Neural cell (in vitro differentiated cells): ENCODE measurements at regions not wholly inside any gene's neighbourhood (a gene's known extent, or its start where the extent isn't known, plus 50 kb on each side); places are given as distances from the start of the nearest gene placed in this dataset.

Experiments
- H2AFZ ChIP-seq: fragments of 200-600, 300-800 bp; sonication (generic), shearing (Covaris generic); 2 replicates; pipeline ENCODE4 v1.6.0; 2014; ENCODE audit warnings: low read depth, mild to moderate bottlenecking, antibody characterized with exemption, low read length, moderate library complexity
- H3F3A ChIP-seq: fragments of 200-600 bp; shearing (Covaris generic); 2 replicates; pipeline ENCODE4 v1.6.1; 2016; ENCODE audit warnings: mild to moderate bottlenecking, moderate library complexity, mixed read lengths, antibody characterized with exemption, low read length; ENCODE audit not compliant: insufficient read depth, poor library complexity, severe bottlenecking
- H3K27ac ChIP-seq: fragments of 200-600, 300-800 bp; sonication (generic), shearing (Covaris generic); 2 replicates; pipeline ENCODE4 v1.5.1; 2014; ENCODE audit warnings: mild to moderate bottlenecking, low read length, moderate library complexity
- H3K27me3 ChIP-seq: fragments of 300-800, 200-600 bp; sonication (generic), shearing (Covaris generic); 2 replicates; pipeline ENCODE4 v1.6.0; 2014; ENCODE audit warnings: mild to moderate bottlenecking, low read depth, low read length, moderate library complexity; ENCODE audit not compliant: insufficient read depth
- H3K36me3 ChIP-seq: fragments of 300-800, 200-600 bp; sonication (generic), shearing (Covaris generic); 2 replicates; pipeline ENCODE4 v1.5.1; 2014; ENCODE audit warnings: mild to moderate bottlenecking, antibody characterized with exemption, low read length, moderate library complexity; ENCODE audit not compliant: insufficient read depth
- H3K4me2 ChIP-seq: fragments of 300-800, 200-600 bp; sonication (generic), shearing (Covaris generic); 2 replicates; pipeline ENCODE4 v1.6.0; 2014; ENCODE audit warnings: mild to moderate bottlenecking, low read length
- H3K4me3 ChIP-seq: fragments of 300-800, 200-600 bp; sonication (generic), shearing (Covaris generic); 2 replicates; pipeline ENCODE4 v1.5.1; 2014; ENCODE audit warnings: mild to moderate bottlenecking, low read length, moderate library complexity
- H3K79me2 ChIP-seq: fragments of 200-600 bp; shearing (Covaris generic); replicated peaks from 2 replicates; pipeline ENCODE4 v1.6.0; 2014; ENCODE audit warnings: mild to moderate bottlenecking, low read length, moderate library complexity; ENCODE audit not compliant: insufficient read depth
- H3K9ac ChIP-seq: fragments of 300-800, 200-600 bp; sonication (generic), shearing (Covaris generic); 2 replicates; pipeline ENCODE4 v1.6.1; 2016; ENCODE audit warnings: mild to moderate bottlenecking, low read length, mixed read lengths
- H3K9me2 ChIP-seq: fragments of 200-600 bp; shearing (Covaris generic); 2 replicates; pipeline ENCODE4 v1.6.1; 2016; ENCODE audit warnings: mild to moderate bottlenecking, low read length, mixed read lengths; ENCODE audit not compliant: insufficient read depth
- H3K9me3 ChIP-seq: fragments of 200-600, 300-800 bp; sonication (generic), shearing (Covaris generic); 2 replicates; pipeline ENCODE4 v1.6.1; 2016; ENCODE audit warnings: mild to moderate bottlenecking, mixed run types, low read length, moderate library complexity, mixed read lengths
- H4K20me1 ChIP-seq: fragments of 200-600 bp; shearing (Covaris generic); 2 replicates; pipeline ENCODE4 v1.6.1; 2016; ENCODE audit warnings: mild to moderate bottlenecking, mixed run types; ENCODE audit not compliant: insufficient read depth
- EP300 ChIP-seq: fragments of 450-650 bp; conservative IDR thresholded peaks from 2 replicates; pipeline ENCODE4 v1.6.1; 2014; ENCODE audit warnings: antibody characterized with exemption, mild to moderate bottlenecking, moderate library complexity; ENCODE audit not compliant: poor library complexity, severe bottlenecking
- EZH2 ChIP-seq: fragments of 200-600, 300-800 bp; shearing (Covaris generic), sonication (generic); IDR thresholded peaks from 2 replicates; pipeline ENCODE4 v1.6.1; 2014; ENCODE audit warnings: antibody characterized with exemption, low read length, borderline replicate concordance, mild to moderate bottlenecking; ENCODE audit not compliant: insufficient read depth, poor library complexity, severe bottlenecking
- MXI1 ChIP-seq: fragments of 450-650 bp; conservative IDR thresholded peaks from 2 replicates; pipeline ENCODE4 v1.6.1; 2014; ENCODE audit warnings: antibody characterized with exemption, mild to moderate bottlenecking; ENCODE audit not compliant: poor library complexity, severe bottlenecking
- POLR2AphosphoS5 ChIP-seq: IDR thresholded peaks from 2 replicates; pipeline ENCODE4 v1.6.1; 2012
- RAD21 ChIP-seq: fragments of 450-650 bp; conservative IDR thresholded peaks from 2 replicates; pipeline ENCODE4 v1.6.1; 2014; ENCODE audit warnings: antibody characterized with exemption, mild to moderate bottlenecking, moderate library complexity
- SMC3 ChIP-seq: fragments of 450-650 bp; conservative IDR thresholded peaks from 2 replicates; pipeline ENCODE4 v1.6.1; 2014; ENCODE audit warnings: antibody characterized with exemption, mild to moderate bottlenecking, moderate library complexity; ENCODE audit not compliant: poor library complexity
- TAF1 ChIP-seq: IDR thresholded peaks from 2 replicates; pipeline ENCODE4 v1.6.1; 2012; ENCODE audit warnings: low read depth
- TF ChIP-seq, protein P1 (sequence below): IDR thresholded peaks from 2 replicates; pipeline ENCODE4 v1.6.1; 2012; ENCODE audit warnings: borderline replicate concordance
- TF ChIP-seq, protein P2 (sequence below): fragments of 450-650 bp; IDR thresholded peaks from 2 replicates; pipeline ENCODE4 v1.5.1; 2014; ENCODE audit warnings: antibody characterized with exemption, mild to moderate bottlenecking, moderate library complexity; ENCODE audit not compliant: poor library complexity, severe bottlenecking

DNA sequence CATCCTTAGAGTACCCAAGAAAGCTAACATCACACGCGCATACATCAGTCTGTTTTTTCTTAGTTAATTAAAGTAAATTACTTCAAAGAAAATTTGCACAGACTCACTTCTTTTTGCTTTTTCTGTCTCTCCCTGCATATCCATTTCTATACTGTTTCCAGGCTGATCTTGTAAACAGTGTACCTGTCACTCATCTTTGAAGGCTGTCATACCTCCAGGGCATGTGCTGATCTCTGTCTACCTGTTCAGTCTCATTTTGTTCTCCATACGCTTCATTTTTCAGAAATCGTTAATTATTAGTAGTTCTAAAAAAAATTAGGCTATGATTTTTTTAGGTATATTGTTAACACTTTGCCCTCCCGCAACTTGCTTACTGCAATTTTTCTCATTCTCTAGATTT, 313.9 kb upstream of the ROBO2 start:
- no peak overlapping the region for H3K4me2 ChIP-seq
- no peak overlapping the region for H3K27ac ChIP-seq
- no peak overlapping the region for H3K9ac ChIP-seq
- no peaks in the 10 kb centered on the region for H4K20me1 ChIP-seq
- no peak overlapping the region for H3K4me3 ChIP-seq
- TF ChIP-seq, protein P1, sequence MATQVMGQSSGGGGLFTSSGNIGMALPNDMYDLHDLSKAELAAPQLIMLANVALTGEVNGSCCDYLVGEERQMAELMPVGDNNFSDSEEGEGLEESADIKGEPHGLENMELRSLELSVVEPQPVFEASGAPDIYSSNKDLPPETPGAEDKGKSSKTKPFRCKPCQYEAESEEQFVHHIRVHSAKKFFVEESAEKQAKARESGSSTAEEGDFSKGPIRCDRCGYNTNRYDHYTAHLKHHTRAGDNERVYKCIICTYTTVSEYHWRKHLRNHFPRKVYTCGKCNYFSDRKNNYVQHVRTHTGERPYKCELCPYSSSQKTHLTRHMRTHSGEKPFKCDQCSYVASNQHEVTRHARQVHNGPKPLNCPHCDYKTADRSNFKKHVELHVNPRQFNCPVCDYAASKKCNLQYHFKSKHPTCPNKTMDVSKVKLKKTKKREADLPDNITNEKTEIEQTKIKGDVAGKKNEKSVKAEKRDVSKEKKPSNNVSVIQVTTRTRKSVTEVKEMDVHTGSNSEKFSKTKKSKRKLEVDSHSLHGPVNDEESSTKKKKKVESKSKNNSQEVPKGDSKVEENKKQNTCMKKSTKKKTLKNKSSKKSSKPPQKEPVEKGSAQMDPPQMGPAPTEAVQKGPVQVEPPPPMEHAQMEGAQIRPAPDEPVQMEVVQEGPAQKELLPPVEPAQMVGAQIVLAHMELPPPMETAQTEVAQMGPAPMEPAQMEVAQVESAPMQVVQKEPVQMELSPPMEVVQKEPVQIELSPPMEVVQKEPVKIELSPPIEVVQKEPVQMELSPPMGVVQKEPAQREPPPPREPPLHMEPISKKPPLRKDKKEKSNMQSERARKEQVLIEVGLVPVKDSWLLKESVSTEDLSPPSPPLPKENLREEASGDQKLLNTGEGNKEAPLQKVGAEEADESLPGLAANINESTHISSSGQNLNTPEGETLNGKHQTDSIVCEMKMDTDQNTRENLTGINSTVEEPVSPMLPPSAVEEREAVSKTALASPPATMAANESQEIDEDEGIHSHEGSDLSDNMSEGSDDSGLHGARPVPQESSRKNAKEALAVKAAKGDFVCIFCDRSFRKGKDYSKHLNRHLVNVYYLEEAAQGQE: no peak
- peak; percentile 78 for TF ChIP-seq EP300
- peak; percentile 46 for TF ChIP-seq POLR2AphosphoS5
- no peaks in the 10 kb centered on the region for H3K36me3 ChIP-seq
- no peaks in the 10 kb centered on the region for H3K27me3 ChIP-seq
- no peaks in the 10 kb centered on the region for H3F3A ChIP-seq
- no peaks in the 10 kb centered on the region for H3K79me2 ChIP-seq
- H2AFZ ChIP-seq: no peak overlapping the region
- H3K9me3 ChIP-seq: no peaks in the 10 kb centered on the region
- H3K9me2 ChIP-seq: no peaks in the 10 kb centered on the region

DNA sequence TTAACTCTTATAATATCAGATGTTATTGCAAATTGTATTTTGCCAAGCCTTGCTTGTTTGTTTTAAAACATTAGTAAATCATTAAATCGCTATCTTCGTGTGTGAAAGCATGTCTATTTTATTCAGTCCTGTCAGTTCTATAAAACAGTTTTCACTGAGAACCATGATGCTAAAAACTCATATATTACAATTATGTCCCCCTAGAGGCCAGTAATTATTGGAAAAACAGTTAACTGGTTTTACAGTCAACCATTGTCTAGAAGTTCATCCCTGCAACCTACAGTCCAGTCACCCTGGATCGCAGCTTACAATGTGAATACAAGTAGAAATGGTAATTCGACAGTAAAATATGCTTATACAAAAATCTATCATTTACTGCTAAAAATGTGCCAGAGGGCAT, 311.5 kb upstream of the ROBO2 start:
- no peaks in the 10 kb centered on the region for H4K20me1 ChIP-seq
- no peak overlapping the region for H3K4me3 ChIP-seq
- no peaks in the 10 kb centered on the region for H3K9me3 ChIP-seq
- no peaks in the 10 kb centered on the region for H3K27me3 ChIP-seq
- H3K9ac ChIP-seq: no peak overlapping the region
- no peaks in the 10 kb centered on the region for H3K9me2 ChIP-seq
- H3K4me2 ChIP-seq: no peak overlapping the region
- no peaks in the 10 kb centered on the region for H3K36me3 ChIP-seq
- H3K27ac ChIP-seq: no peak overlapping the region
- H3K79me2 ChIP-seq: no peaks in the 10 kb centered on the region
- H2AFZ ChIP-seq: no peak overlapping the region
- TF ChIP-seq RAD21 (no peak), SMC3 (no peak), EZH2 (no peak), EP300 (no peak), MXI1 (no peak), TAF1 (no peak), POLR2AphosphoS5 (no peak)
- TF ChIP-seq, protein P1: no peak
- TF ChIP-seq, protein P2, sequence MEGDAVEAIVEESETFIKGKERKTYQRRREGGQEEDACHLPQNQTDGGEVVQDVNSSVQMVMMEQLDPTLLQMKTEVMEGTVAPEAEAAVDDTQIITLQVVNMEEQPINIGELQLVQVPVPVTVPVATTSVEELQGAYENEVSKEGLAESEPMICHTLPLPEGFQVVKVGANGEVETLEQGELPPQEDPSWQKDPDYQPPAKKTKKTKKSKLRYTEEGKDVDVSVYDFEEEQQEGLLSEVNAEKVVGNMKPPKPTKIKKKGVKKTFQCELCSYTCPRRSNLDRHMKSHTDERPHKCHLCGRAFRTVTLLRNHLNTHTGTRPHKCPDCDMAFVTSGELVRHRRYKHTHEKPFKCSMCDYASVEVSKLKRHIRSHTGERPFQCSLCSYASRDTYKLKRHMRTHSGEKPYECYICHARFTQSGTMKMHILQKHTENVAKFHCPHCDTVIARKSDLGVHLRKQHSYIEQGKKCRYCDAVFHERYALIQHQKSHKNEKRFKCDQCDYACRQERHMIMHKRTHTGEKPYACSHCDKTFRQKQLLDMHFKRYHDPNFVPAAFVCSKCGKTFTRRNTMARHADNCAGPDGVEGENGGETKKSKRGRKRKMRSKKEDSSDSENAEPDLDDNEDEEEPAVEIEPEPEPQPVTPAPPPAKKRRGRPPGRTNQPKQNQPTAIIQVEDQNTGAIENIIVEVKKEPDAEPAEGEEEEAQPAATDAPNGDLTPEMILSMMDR: no peak
- no peaks in the 10 kb centered on the region for H3F3A ChIP-seq
